H9 (cell line): ENCODE measurements at regions not wholly inside any gene's neighbourhood (a gene's known extent, or its start where the extent isn't known, plus 50 kb on each side); places are given as distances from the start of the nearest gene placed in this dataset.

Source experiments
- DNase-seq: peaks from one replicate; pipeline ENCODE4 v3.0.0-alpha.2; 2017
- H2AFZ ChIP-seq: one replicate; pipeline ENCODE4 v1.6.1; 2013; ENCODE audit warnings: mild to moderate bottlenecking, low read length, control low read depth, moderate library complexity
- H2AK5ac ChIP-seq: 2 replicates; pipeline ENCODE4 v1.6.1; 2013; ENCODE audit warnings: low read length, control low read depth, mixed read lengths; ENCODE audit not compliant: insufficient read length
- H2BK120ac ChIP-seq: one replicate; pipeline ENCODE4 v1.6.1; 2013; ENCODE audit warnings: low read depth, mild to moderate bottlenecking, low read length, control low read depth, inconsistent platforms; ENCODE audit not compliant: poor library complexity, severe bottlenecking
- H2BK12ac ChIP-seq: 2 replicates; pipeline ENCODE4 v1.6.1; 2013; ENCODE audit warnings: low read length, control low read depth, mixed read lengths, low read depth; ENCODE audit not compliant: insufficient read length
- H2BK15ac ChIP-seq: 2 replicates; pipeline ENCODE4 v1.6.1; 2013; ENCODE audit warnings: low read depth, low read length, control low read depth
- H2BK20ac ChIP-seq: one replicate; pipeline ENCODE4 v1.6.1; 2013; ENCODE audit warnings: low read depth, mild to moderate bottlenecking, low read length, control low read depth, inconsistent platforms; ENCODE audit not compliant: poor library complexity, severe bottlenecking
- H2BK5ac ChIP-seq: 2 replicates; pipeline ENCODE4 v1.6.1; 2013; ENCODE audit warnings: low read length, control low read depth, mixed read lengths; ENCODE audit not compliant: insufficient read length
- H3K14ac ChIP-seq: 2 replicates; pipeline ENCODE4 v1.6.1; 2013; ENCODE audit warnings: low read length, control low read depth; ENCODE audit not compliant: insufficient read depth
- H3K18ac ChIP-seq: 2 replicates; pipeline ENCODE4 v1.6.1; 2013; ENCODE audit warnings: low read depth, mild to moderate bottlenecking, mixed read lengths, low read length, control low read depth; ENCODE audit not compliant: insufficient read length
- H3K23ac ChIP-seq: 2 replicates; pipeline ENCODE4 v1.6.1; 2013; ENCODE audit warnings: low read length, control low read depth, mixed read lengths, low read depth; ENCODE audit not compliant: insufficient read length
- H3K23me2 ChIP-seq: 2 replicates; pipeline ENCODE4 v1.6.1; 2013; ENCODE audit warnings: low read depth, mild to moderate bottlenecking, mixed read lengths, low read length, control low read depth; ENCODE audit not compliant: insufficient read length, poor library complexity, severe bottlenecking
- H3K27ac ChIP-seq: 2 replicates; pipeline ENCODE4 v1.5.1; 2013; ENCODE audit warnings: low read length, control low read depth, mixed read lengths, low read depth; ENCODE audit not compliant: insufficient read length
- H3K27me3 ChIP-seq: 2 replicates; pipeline ENCODE4 v1.6.1; 2013; ENCODE audit warnings: low read length, control low read depth, inconsistent platforms; ENCODE audit not compliant: insufficient read depth
- H3K4ac ChIP-seq: 2 replicates; pipeline ENCODE4 v1.6.1; 2013; ENCODE audit warnings: low read depth, mild to moderate bottlenecking, control low read depth, inconsistent platforms, low read length, moderate library complexity
- H3K4me1 ChIP-seq: 2 replicates; pipeline ENCODE4 v1.6.1; 2013; ENCODE audit warnings: low read length, control low read depth, inconsistent platforms; ENCODE audit not compliant: insufficient read depth
- H3K4me2 ChIP-seq: 2 replicates; pipeline ENCODE4 v1.6.1; 2013; ENCODE audit warnings: low read length, control low read depth, mixed read lengths; ENCODE audit not compliant: insufficient read length, insufficient read depth
- H3K56ac ChIP-seq: 2 replicates; pipeline ENCODE4 v1.6.1; 2013; ENCODE audit warnings: low read depth, mild to moderate bottlenecking, mixed read lengths, low read length, control low read depth; ENCODE audit not compliant: insufficient read length
- H3K79me1 ChIP-seq: 2 replicates; pipeline ENCODE4 v1.6.1; 2013; ENCODE audit warnings: low read depth, mild to moderate bottlenecking, moderate library complexity, low read length, control low read depth, inconsistent platforms; ENCODE audit not compliant: insufficient read depth, poor library complexity, severe bottlenecking
- H3K79me2 ChIP-seq: 2 replicates; pipeline ENCODE4 v1.6.1; 2013; ENCODE audit warnings: low read length, control low read depth, inconsistent platforms; ENCODE audit not compliant: insufficient read depth
- H3K9ac ChIP-seq: 2 replicates; pipeline ENCODE4 v1.6.1; 2013; ENCODE audit warnings: low read length, control low read depth, mixed read lengths; ENCODE audit not compliant: insufficient read length; ENCODE audit errors: extremely low read depth
- H3K9me3 ChIP-seq: one replicate; pipeline ENCODE4 v1.6.1; 2013; ENCODE audit warnings: low read depth, low read length, inconsistent platforms; ENCODE audit not compliant: control insufficient read depth
- H3T11ph ChIP-seq: one replicate; pipeline ENCODE4 v1.6.1; 2013; ENCODE audit warnings: mild to moderate bottlenecking, low read length, control low read depth, inconsistent platforms
- H4K20me1 ChIP-seq: one replicate; pipeline ENCODE4 v1.6.1; 2013; ENCODE audit not compliant: control insufficient read depth, insufficient read length, insufficient read depth
- H4K5ac ChIP-seq: 2 replicates; pipeline ENCODE4 v1.6.1; 2013; ENCODE audit warnings: low read depth, mild to moderate bottlenecking, mixed read lengths, low read length, control low read depth; ENCODE audit not compliant: insufficient read length
- H4K8ac ChIP-seq: replicated peaks from 2 replicates; pipeline ENCODE4 v1.6.1; 2013; ENCODE audit warnings: low read length, control low read depth, mixed read lengths, low read depth; ENCODE audit not compliant: insufficient read length
- H4K91ac ChIP-seq: 2 replicates; pipeline ENCODE4 v1.6.1; 2013; ENCODE audit warnings: low read depth, mild to moderate bottlenecking, moderate library complexity, mixed read lengths, low read length, control low read depth; ENCODE audit not compliant: insufficient read length
- H3K27ac Mint-ChIP-seq, 3 experiments: 2 replicates in 2 of 3; 3 replicates in 1 of 3; pipeline ENCODE4 v1.8.0; 2020 to 2021; ENCODE audit warnings: mixed read lengths in 3 of 3, mild to moderate bottlenecking in 1 of 3, moderate library complexity in 1 of 3
- H3K27me3 Mint-ChIP-seq: 2 replicates; pipeline ENCODE4 v1.8.0; 2021; ENCODE audit warnings: low read depth, mild to moderate bottlenecking, moderate library complexity, mixed read lengths
- H3K36me3 Mint-ChIP-seq, 3 experiments: 2 replicates in 2 of 3; 3 replicates in 1 of 3; pipeline ENCODE4 v1.8.0; 2020 to 2021; ENCODE audit warnings: low read depth in 3 of 3, mixed read lengths in 3 of 3; ENCODE audit not compliant: insufficient read depth in 1 of 3
- H3K4me1 Mint-ChIP-seq, 2 experiments: 2 replicates each; pipeline ENCODE4 v1.8.0; 2020; ENCODE audit warnings: mixed read lengths in 2 of 2
- H3K4me3 Mint-ChIP-seq, 2 experiments: 2 replicates in 1 of 2; 3 replicates in 1 of 2; pipeline ENCODE4 v1.8.0; 2020 to 2021; ENCODE audit warnings: mild to moderate bottlenecking in 2 of 2, mixed read lengths in 2 of 2, moderate library complexity in 1 of 2
- H3K9me3 Mint-ChIP-seq, 2 experiments: 2 replicates in 1 of 2; 3 replicates in 1 of 2; pipeline ENCODE4 v1.8.0; 2020; ENCODE audit warnings: mild to moderate bottlenecking in 2 of 2, mixed read lengths in 2 of 2, moderate library complexity in 1 of 2
- WGBS: extraction: QIAGEN DNeasy Blood & Tissue Kit; methylation state at CpG from one replicate; pipeline ENCODE4 v1.1.7; 2013; ENCODE audit warnings: missing lambda C conversion rate, low lambda C conversion rate, mixed read lengths; ENCODE audit not compliant: insufficient read length; ENCODE audit errors: extremely low coverage; 5-methylcytosine and 5-hydroxymethylcytosine counted together
- TF ChIP-seq, protein P1 (sequence below): fragments of 200-600 bp; sonication (generic); conservative IDR thresholded peaks from 3 replicates; pipeline ENCODE4 v1.8.0; 2021; ENCODE audit warnings: antibody characterized with exemption, mild to moderate bottlenecking

DNA sequence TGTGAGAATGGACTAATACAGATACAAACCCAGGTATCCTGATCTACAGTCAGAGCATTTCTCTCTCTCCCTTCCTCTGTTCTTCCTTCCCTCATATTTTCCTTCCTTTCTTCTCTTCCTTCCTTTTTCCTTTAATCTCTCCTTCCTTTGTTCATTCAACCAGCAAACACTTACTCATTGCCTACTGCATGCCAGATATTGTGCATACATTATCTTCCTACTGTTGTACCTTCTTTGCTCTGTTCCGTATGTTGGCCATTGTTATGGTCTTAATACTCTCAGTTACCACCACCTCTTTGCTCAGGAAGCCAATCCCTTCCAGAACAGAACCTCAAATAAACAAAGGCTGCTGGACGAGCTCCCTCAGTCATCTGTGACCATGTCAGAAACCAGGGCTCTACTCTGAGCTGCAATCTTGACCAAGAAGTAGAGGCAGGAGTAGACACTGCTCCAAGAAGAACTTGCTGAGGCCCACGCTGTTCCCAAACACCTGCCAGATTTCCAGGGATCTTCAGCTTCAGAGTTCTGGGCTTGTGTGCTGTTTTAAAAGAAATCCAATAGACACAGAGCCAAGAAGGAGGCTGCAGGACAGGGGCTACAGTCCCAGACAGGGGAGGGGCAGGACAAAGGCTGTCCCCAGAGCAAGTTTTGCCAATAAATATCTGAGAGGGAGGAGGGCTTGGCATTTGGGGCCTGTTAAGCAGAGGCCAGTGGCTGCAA lies 526.7 kb upstream of the TBX3 start:
- TF ChIP-seq, protein P1, sequence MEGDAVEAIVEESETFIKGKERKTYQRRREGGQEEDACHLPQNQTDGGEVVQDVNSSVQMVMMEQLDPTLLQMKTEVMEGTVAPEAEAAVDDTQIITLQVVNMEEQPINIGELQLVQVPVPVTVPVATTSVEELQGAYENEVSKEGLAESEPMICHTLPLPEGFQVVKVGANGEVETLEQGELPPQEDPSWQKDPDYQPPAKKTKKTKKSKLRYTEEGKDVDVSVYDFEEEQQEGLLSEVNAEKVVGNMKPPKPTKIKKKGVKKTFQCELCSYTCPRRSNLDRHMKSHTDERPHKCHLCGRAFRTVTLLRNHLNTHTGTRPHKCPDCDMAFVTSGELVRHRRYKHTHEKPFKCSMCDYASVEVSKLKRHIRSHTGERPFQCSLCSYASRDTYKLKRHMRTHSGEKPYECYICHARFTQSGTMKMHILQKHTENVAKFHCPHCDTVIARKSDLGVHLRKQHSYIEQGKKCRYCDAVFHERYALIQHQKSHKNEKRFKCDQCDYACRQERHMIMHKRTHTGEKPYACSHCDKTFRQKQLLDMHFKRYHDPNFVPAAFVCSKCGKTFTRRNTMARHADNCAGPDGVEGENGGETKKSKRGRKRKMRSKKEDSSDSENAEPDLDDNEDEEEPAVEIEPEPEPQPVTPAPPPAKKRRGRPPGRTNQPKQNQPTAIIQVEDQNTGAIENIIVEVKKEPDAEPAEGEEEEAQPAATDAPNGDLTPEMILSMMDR, result no peak
- Mint-ChIP-seq H3K4me3 (no peak overlapping the region), H3K9me3 (no peaks in the 10 kb centered on the region; a peak in 3 of 5 replicates), H3K36me3 (no peaks in the 10 kb centered on the region; a peak in 1 of 7 replicates), H3K27me3 (no peaks in the 10 kb centered on the region; the same call in none of the 2 replicates), H3K27ac (no peak overlapping the region; a peak in 2 of 7 replicates), H3K4me1 (peaks cover 25 to 42% of the 10 kb centered on the region in 2 experiments)
- Histone ChIP-seq H3K14ac (no peak overlapping the region), H4K91ac (no peak overlapping the region), H3K4me2 (no peak overlapping the region), H3T11ph (no peak overlapping the region), H4K8ac (no peak overlapping the region), H3K23me2 (no peaks in the 10 kb centered on the region), H4K20me1 (no peaks in the 10 kb centered on the region), H3K23ac (no peak overlapping the region), H2AK5ac (no peak overlapping the region), H2AFZ (no peak overlapping the region), H3K9me3 (no peaks in the 10 kb centered on the region), H3K56ac (no peak overlapping the region), H3K4ac (no peak overlapping the region), H2BK120ac (no peak overlapping the region), H3K27me3 (no peaks in the 10 kb centered on the region), H3K18ac (no peak overlapping the region), H2BK5ac (no peak overlapping the region), H3K4me1 (peaks cover 6% of the 10 kb centered on the region; the same call in 1 of the 2 replicates), H2BK12ac (no peak overlapping the region), H3K79me1 (no peaks in the 10 kb centered on the region), H3K27ac (no peak overlapping the region), H2BK15ac (no peak overlapping the region), H4K5ac (no peak overlapping the region), H3K79me2 (no peaks in the 10 kb centered on the region), H3K9ac (no peak overlapping the region), H2BK20ac (no peak overlapping the region)
- WGBS, result no CpG with 5 or more reads among the region's 3 CpGs
- DNase-seq, result no peak
